Astrocyte of the cerebellum (primary cell): ENCODE measurements at regions not wholly inside any gene's neighbourhood (a gene's known extent, or its start where the extent isn't known, plus 50 kb on each side); places are given as distances from the start of the nearest gene placed in this dataset.

Source experiments
- DNase-seq: peaks from one replicate; pipeline ENCODE4 v3.0.0-alpha.2; 2011; ENCODE audit warnings: low read depth
- H3K4me3 ChIP-seq: 2 replicates; pipeline ENCODE4 v1.5.1; 2011; ENCODE audit warnings: mild to moderate bottlenecking, low read depth, low read length, moderate library complexity
- CTCF ChIP-seq: IDR thresholded peaks from 2 replicates; pipeline ENCODE4 v1.5.1; 2012; ENCODE audit warnings: low read length, low read depth, moderate library complexity, mild to moderate bottlenecking; ENCODE audit errors: missing control alignments
- in situ Hi-C: cut with HindIII; loops from 2 replicates; pipeline ENCODE4 v1.10.0; 2017; ENCODE audit warnings: low sequenced_read_pairs

DNA sequence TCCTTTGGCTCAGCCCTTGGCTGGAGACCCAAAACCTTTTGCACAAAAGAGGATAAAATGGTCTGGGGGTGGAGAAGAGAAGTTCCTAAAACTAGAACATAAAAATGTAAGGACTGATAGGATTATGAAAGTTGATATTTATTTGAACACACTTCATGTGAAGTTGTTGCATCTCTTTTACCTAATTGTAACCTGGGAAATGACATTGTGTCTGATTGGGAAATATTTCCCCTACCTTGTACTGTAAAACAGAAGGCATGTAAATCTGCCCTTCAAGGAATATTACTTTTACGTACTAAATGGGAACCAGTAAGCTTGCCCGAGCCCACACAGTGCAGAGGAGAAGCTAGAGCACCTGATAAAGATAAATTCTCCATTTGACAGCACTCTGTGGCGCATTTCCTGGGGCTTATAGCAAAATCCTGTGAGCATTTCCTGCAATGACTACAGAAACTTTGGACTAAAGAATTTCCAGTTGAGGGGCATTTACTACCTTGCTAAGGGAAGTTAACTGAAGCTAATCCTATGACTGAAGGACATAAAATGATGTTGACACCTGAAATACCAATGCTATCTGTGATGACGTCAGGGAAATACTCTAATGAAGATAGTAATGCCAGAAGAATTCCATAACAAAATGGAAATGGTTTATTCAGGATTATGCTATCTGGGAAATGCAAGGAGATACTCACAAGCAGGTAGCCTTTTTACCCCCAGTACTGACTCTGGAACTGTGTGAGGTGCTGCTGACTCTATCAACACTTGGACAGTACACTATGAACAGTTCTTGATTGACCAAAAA lies 78.3 kb upstream of the LIFR start:
- no peak overlapping the region for H3K4me3 ChIP-seq
- no peak for DNase-seq
- no peak for TF ChIP-seq CTCF
- in situ Hi-C loops, result no loop called here

GRCh38 chr5:38636626-38637025 lies 80.2 kb upstream of the LIFR start:
- in situ Hi-C loops, result no loop called here
- DNase-seq, result no peak
- no peak for TF ChIP-seq CTCF
- no peak overlapping the region for H3K4me3 ChIP-seq

- in situ Hi-C loops, result no loop called here
- no peak for DNase-seq
- no peak for TF ChIP-seq CTCF
Measured at GRCh38 chr5:38638656-38639055, 82.2 kb upstream of the LIFR start.

GRCh38 chr5:38639377-38640358 lies 83.2 kb upstream of the LIFR start:
- TF ChIP-seq CTCF, result no peak
- no peak overlapping the region for H3K4me3 ChIP-seq
- in situ Hi-C loops, result no loop called here
- DNase-seq, result no peak

More at GRCh38 chr5:38638656-38639055, 82.2 kb upstream of the LIFR start:
- no peak overlapping the region for H3K4me3 ChIP-seq

DNA sequence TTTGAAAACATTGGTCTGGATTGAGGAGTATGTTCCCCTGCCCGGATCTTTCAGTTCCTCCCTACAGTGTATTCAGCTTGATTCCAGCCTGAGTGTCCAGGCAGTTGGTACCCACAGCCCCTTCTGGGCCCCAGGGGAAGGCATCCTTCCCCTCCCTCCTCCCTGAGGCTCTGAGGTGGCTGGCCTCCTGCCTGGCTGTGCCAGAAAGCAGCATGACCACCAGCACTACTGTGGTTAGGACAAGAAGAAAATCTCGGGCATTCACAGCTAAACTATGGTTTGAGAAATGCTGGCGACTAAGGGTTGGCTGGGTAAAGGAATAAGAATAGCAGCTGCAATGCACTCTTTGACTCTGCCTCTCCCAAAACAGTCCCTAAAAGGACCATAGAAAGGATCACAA lies 84.6 kb upstream of the LIFR start:
- DNase-seq, result peak; percentile 55

More for the DNA sequence above, 84.6 kb upstream of the LIFR start:
- in situ Hi-C loops, result no loop called here
- no peak for TF ChIP-seq CTCF
- H3K4me3 ChIP-seq, result no peak overlapping the region
